OCI-LY1 (cell line): ENCODE measurements at regions not wholly inside any gene's neighbourhood (a gene's known extent, or its start where the extent isn't known, plus 50 kb on each side); places are given as distances from the start of the nearest gene placed in this dataset.
"Not testable (repeated sequence)": the region's sequence is repeated elsewhere in the genome, so short reads cannot be mapped to it uniquely, and the experiment has no call there.

Experiments used
- H2AFZ ChIP-seq: fragments of 200-600 bp; sonication (generic), shearing (Covaris generic); 2 replicates; pipeline ENCODE4 v1.6.0; 2014; ENCODE audit warnings: antibody characterized with exemption, mild to moderate bottlenecking, low read length
- H3F3A ChIP-seq: fragments of 200-600 bp; sonication (generic), shearing (Covaris generic); 2 replicates; pipeline ENCODE4 v1.6.0; 2014; ENCODE audit warnings: mild to moderate bottlenecking, antibody characterized with exemption, low read length, moderate library complexity; ENCODE audit not compliant: insufficient read depth
- H3K27ac ChIP-seq: fragments of 200-600 bp; sonication (generic); 2 replicates; pipeline ENCODE4 v1.5.1; 2014; ENCODE audit warnings: low read length, mixed run types, mild to moderate bottlenecking, low read depth; ENCODE audit not compliant: poor library complexity, severe bottlenecking
- H3K27me3 ChIP-seq: fragments of 200-600 bp; sonication (generic); 2 replicates; pipeline ENCODE4 v1.6.0; 2014; ENCODE audit warnings: antibody characterized with exemption, mild to moderate bottlenecking, low read length, moderate library complexity; ENCODE audit not compliant: insufficient read depth
- H3K36me3 ChIP-seq: fragments of 200-600 bp; sonication (generic); 2 replicates; pipeline ENCODE4 v1.6.1; 2014; ENCODE audit warnings: mild to moderate bottlenecking, antibody characterized with exemption, low read length, moderate library complexity, mixed read lengths; ENCODE audit not compliant: insufficient read depth
- H3K4me1 ChIP-seq: fragments of 200-600 bp; sonication (generic); 2 replicates; pipeline ENCODE4 v1.5.1; 2014; ENCODE audit warnings: mild to moderate bottlenecking, low read length, moderate library complexity; ENCODE audit not compliant: insufficient read depth, severe bottlenecking
- H3K4me2 ChIP-seq: fragments of 200-600 bp; sonication (generic), shearing (Covaris generic); 2 replicates; pipeline ENCODE4 v1.6.1; 2014; ENCODE audit warnings: low read length
- H3K4me3 ChIP-seq: fragments of 200-600 bp; sonication (generic); 2 replicates; pipeline ENCODE4 v1.5.1; 2014; ENCODE audit warnings: low read length, low read depth, mild to moderate bottlenecking, mixed read lengths; ENCODE audit not compliant: poor library complexity, severe bottlenecking
- H3K79me2 ChIP-seq: fragments of 200-600 bp; shearing (Covaris generic); 2 replicates; pipeline ENCODE4 v1.6.1; 2016; ENCODE audit warnings: mixed run types, low read length, mixed read lengths; ENCODE audit not compliant: insufficient read depth
- H3K9ac ChIP-seq: fragments of 200-600 bp; sonication (generic), shearing (Covaris generic); 2 replicates; pipeline ENCODE4 v1.6.1; 2014; ENCODE audit warnings: mild to moderate bottlenecking, low read length, mixed read lengths
- H3K9me2 ChIP-seq: fragments of 200-600 bp; sonication (generic), shearing (Covaris generic); 2 replicates; pipeline ENCODE4 v1.6.1; 2014; ENCODE audit warnings: low read depth, mild to moderate bottlenecking, low read length, mixed read lengths
- H3K9me3 ChIP-seq: fragments of 200-600 bp; shearing (Covaris generic); 2 replicates; pipeline ENCODE4 v1.6.1; 2014; ENCODE audit warnings: low read length, mixed read lengths
- H4K20me1 ChIP-seq: fragments of 200-600 bp; sonication (generic), shearing (Covaris generic); 2 replicates; pipeline ENCODE4 v1.6.0; 2016; ENCODE audit warnings: mild to moderate bottlenecking, low read length; ENCODE audit not compliant: insufficient read depth
- CTCF ChIP-seq: fragments of 200-600 bp; sonication (generic), shearing (Covaris generic); IDR thresholded peaks from 2 replicates; pipeline ENCODE4 v1.5.1; 2017; ENCODE audit warnings: mild to moderate bottlenecking, antibody characterized with exemption, low read length, moderate library complexity, mixed read lengths
- EZH2 ChIP-seq: fragments of 200-600 bp; sonication (generic), shearing (Covaris generic); IDR thresholded peaks from 2 replicates; pipeline ENCODE4 v1.8.0; 2017; ENCODE audit warnings: borderline replicate concordance, mixed run types, mild to moderate bottlenecking, antibody characterized with exemption, low read length, moderate library complexity, mixed read lengths

GRCh38 chr12:75792687-75793086, 238.9 kb downstream of the PHLDA1 start:
- no peaks in the 10 kb centered on the region for H3K79me2 ChIP-seq
- TF ChIP-seq EZH2 (no peak), CTCF (no peak)
- no peak overlapping the region for H3K9ac ChIP-seq
- H3K27ac ChIP-seq: no peak overlapping the region
- no peaks in the 10 kb centered on the region for H3K36me3 ChIP-seq
- H3K4me2 ChIP-seq: no peak overlapping the region
- H3K4me1 ChIP-seq: no peaks in the 10 kb centered on the region
- no peaks in the 10 kb centered on the region for H3K27me3 ChIP-seq
- H3K9me3 ChIP-seq: no peaks in the 10 kb centered on the region
- H2AFZ ChIP-seq: no peak overlapping the region
- H3K4me3 ChIP-seq: no peak overlapping the region
- H4K20me1 ChIP-seq: no peaks in the 10 kb centered on the region
- H3K9me2 ChIP-seq: no peaks in the 10 kb centered on the region
- no peaks in the 10 kb centered on the region for H3F3A ChIP-seq

GRCh38 chr12:75790219-75790618, 241.4 kb downstream of the PHLDA1 start:
- Histone ChIP-seq H3F3A (no peaks in the 10 kb centered on the region), H3K9ac (no peak overlapping the region), H2AFZ (no peak overlapping the region), H3K36me3 (no peaks in the 10 kb centered on the region), H4K20me1 (no peaks in the 10 kb centered on the region), H3K9me2 (no peaks in the 10 kb centered on the region), H3K27me3 (no peaks in the 10 kb centered on the region), H3K4me3 (no peak overlapping the region), H3K4me1 (no peaks in the 10 kb centered on the region), H3K4me2 (no peak overlapping the region), H3K79me2 (no peaks in the 10 kb centered on the region), H3K9me3 (no peaks in the 10 kb centered on the region), H3K27ac (no peak overlapping the region)
- TF ChIP-seq CTCF (no peak), EZH2 (no peak)

GRCh38 chr12:75787146-75787545, 244.4 kb downstream of the PHLDA1 start:
- H3K27me3 ChIP-seq, H3K27ac ChIP-seq, H3K9ac ChIP-seq, H3K9me3 ChIP-seq, H3K4me1 ChIP-seq, H3K4me3 ChIP-seq, H4K20me1 ChIP-seq, H3K36me3 ChIP-seq, H3K4me2 ChIP-seq, H2AFZ ChIP-seq, H3F3A ChIP-seq, H3K79me2 ChIP-seq, H3K9me2 ChIP-seq: not testable (repeated sequence)

GRCh38 chr12:75786070-75786469, 245.5 kb downstream of the PHLDA1 start:
- no peaks in the 10 kb centered on the region for H3F3A ChIP-seq
- no peak overlapping the region for H3K4me2 ChIP-seq
- no peak overlapping the region for H3K9ac ChIP-seq
- no peaks in the 10 kb centered on the region for H4K20me1 ChIP-seq
- no peaks in the 10 kb centered on the region for H3K9me2 ChIP-seq
- H3K4me3 ChIP-seq: no peak overlapping the region
- no peaks in the 10 kb centered on the region for H3K79me2 ChIP-seq
- no peaks in the 10 kb centered on the region for H3K36me3 ChIP-seq
- H3K9me3 ChIP-seq: no peaks in the 10 kb centered on the region
- H3K4me1 ChIP-seq: no peaks in the 10 kb centered on the region
- H3K27me3 ChIP-seq: no peaks in the 10 kb centered on the region
- no peak overlapping the region for H3K27ac ChIP-seq
- no peak for TF ChIP-seq CTCF
- no peak overlapping the region for H2AFZ ChIP-seq
